ENCODE measurements at regions not wholly inside any gene's neighbourhood (a gene's known extent, or its start where the extent isn't known, plus 50 kb on each side); places are given as distances from the start of the nearest gene placed in this dataset.
"Not testable (repeated sequence)": the region's sequence is repeated elsewhere in the genome, so short reads cannot be mapped to it uniquely, and the experiment has no call there.

DNA sequence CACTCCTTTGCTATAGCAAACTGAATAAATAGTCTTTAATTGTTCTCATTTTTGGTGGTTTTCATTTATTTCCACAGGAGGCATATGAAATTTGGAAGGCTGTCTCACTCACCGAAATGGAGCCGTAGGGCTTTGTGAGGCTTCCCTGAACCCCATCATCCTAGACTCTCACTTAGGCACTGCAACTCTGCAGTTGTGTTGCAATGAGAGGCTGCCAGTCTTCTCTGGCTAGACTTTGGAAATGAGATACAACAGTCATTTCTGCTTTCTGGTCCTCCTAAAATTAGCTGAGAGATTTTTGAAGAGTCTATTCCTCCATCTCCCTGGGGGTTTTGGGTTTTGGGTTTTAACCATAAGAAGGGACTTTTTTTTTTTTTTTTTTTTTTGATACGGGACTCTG lies 146.5 kb downstream of the SH3BGRL start:
- DNase-seq (ENCODE audit: low spot score), result no peak
- no peaks in the 10 kb centered on the region for H3K36me3 Mint-ChIP-seq (ENCODE audit: low read depth)
- H3K4me1 Mint-ChIP-seq (ENCODE audit: low read depth), result no peaks in the 10 kb centered on the region
- intact Hi-C loops (cut with micrococcal nuclease), result no loop called here
- no peaks in the 10 kb centered on the region for H3K27me3 Mint-ChIP-seq (ENCODE audit: low read depth)
- H3K4me3 Mint-ChIP-seq (ENCODE audit: low read depth), result no peak overlapping the region
- H3K27ac Mint-ChIP-seq, result no peak overlapping the region
- no peaks in the 10 kb centered on the region for H3K9me3 Mint-ChIP-seq

DNA sequence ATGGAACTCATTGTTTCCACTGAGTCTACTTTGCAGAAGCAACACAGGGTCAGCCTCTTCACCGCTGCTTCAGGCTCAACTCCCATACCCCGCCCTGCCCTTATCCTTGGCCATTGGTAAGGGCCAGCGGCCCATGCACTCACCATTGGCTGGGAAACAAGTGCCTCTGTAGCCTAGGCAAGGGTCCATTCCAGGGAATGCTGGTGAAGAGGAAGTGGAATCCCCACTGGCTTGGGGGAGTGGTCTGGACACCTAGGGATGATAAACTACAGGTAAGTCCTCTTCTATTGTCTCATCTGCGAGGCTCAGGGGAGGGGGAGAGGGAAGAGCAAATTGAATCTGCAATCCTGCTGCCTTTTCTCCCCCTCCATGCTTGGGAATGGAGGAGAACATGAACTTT lies 153.1 kb downstream of the SH3BGRL start:
- Mint-ChIP-seq H3K4me1 (ENCODE audit: low read depth) (no peaks in the 10 kb centered on the region), H3K27me3 (ENCODE audit: low read depth) (no peaks in the 10 kb centered on the region), H3K27ac (no peak overlapping the region), H3K4me3 (ENCODE audit: low read depth) (no peak overlapping the region), H3K36me3 (ENCODE audit: low read depth) (no peaks in the 10 kb centered on the region), H3K9me3 (peaks cover 7% of the 10 kb centered on the region)
- no peak for DNase-seq (ENCODE audit: low spot score)
- intact Hi-C loops (cut with micrococcal nuclease), result no loop called here

DNA sequence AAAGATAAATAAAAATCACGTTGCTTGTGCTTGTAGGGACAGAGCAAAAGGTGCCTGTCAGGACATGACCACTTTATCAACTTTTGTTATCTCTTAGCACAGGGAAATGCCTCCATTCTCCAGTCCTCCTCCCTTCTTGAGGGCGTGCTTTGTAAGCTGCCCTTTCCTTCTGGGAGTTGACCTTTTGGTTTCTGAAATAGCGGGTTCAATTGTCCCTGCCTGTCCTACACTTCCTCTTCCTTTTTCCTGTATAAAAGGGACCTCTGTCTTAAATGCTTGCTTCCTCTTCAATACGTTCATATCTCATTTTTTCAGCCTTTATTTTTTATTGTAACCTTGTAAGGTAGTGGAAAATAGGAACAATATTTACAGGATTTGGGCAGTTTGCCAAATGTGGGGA lies 153.5 kb downstream of the SH3BGRL start:
- Mint-ChIP-seq H3K27me3 (ENCODE audit: low read depth) (no peaks in the 10 kb centered on the region), H3K36me3 (ENCODE audit: low read depth) (no peaks in the 10 kb centered on the region), H3K9me3 (peaks cover 7% of the 10 kb centered on the region), H3K4me3 (ENCODE audit: low read depth) (no peak overlapping the region), H3K4me1 (ENCODE audit: low read depth) (no peaks in the 10 kb centered on the region), H3K27ac (no peak overlapping the region)
- no peak for DNase-seq (ENCODE audit: low spot score)
- intact Hi-C loops (cut with micrococcal nuclease), result no loop called here

DNA sequence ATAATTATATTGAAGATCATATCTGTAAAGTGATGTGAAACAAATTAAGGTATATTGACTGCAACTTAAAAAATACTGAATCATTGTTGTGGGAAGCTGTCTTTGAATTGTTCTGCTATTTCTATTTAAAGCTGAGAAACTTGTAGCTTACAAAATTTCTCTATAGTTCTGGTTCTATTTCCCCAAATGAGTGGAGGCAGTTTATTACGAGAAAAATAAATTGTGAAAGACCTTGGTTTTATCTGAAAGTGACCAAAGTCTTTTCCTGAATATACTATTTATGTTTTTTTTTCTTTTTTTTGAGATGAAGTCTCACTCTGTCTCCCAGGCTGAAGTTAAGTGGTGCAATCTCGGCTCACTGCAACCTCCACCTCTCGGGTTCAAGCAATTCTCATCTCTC lies 165.4 kb downstream of the SH3BGRL start:
- no peaks in the 10 kb centered on the region for H3K9me3 Mint-ChIP-seq
- H3K27ac Mint-ChIP-seq, result no peak overlapping the region
- H3K27me3 Mint-ChIP-seq (ENCODE audit: low read depth), result no peaks in the 10 kb centered on the region
- intact Hi-C loops (cut with micrococcal nuclease), result no loop called here
- no peaks in the 10 kb centered on the region for H3K4me1 Mint-ChIP-seq (ENCODE audit: low read depth)
- no peaks in the 10 kb centered on the region for H3K36me3 Mint-ChIP-seq (ENCODE audit: low read depth)
- no peak for DNase-seq (ENCODE audit: low spot score)
- H3K4me3 Mint-ChIP-seq (ENCODE audit: low read depth), result no peak overlapping the region

DNA sequence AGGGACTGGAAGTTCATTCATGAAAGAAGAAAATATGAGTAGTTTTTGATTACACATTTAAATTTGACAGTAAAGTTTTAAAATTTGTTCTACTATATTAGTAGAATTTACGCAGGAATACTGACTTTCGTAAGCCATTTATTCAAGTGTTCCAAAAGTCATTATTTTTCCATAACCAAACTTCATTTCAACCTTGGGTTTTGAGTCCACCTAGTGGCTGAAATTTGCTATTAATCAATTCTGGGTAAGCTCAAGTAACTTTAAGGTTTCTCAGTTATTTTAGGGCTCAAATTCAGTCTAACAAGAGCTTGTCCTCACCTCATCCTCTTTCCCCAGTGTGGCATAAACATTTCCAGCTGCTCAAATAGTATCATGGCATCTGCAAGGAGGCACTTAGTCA lies 175.4 kb downstream of the SH3BGRL start:
- no peaks in the 10 kb centered on the region for H3K36me3 Mint-ChIP-seq (ENCODE audit: low read depth)
- no peaks in the 10 kb centered on the region for H3K9me3 Mint-ChIP-seq
- H3K27ac Mint-ChIP-seq, result no peak overlapping the region
- DNase-seq (ENCODE audit: low spot score), result no peak
- H3K27me3 Mint-ChIP-seq (ENCODE audit: low read depth), result no peaks in the 10 kb centered on the region
- H3K4me1 Mint-ChIP-seq (ENCODE audit: low read depth), result no peaks in the 10 kb centered on the region
- intact Hi-C loops (cut with micrococcal nuclease), result loop anchor here (1.0 to 2.0 kb wide), 2 partner anchors 203 to 499 kb away; no protein-coding TSS in a partner anchor
- no peak overlapping the region for H3K4me3 Mint-ChIP-seq (ENCODE audit: low read depth)

DNA sequence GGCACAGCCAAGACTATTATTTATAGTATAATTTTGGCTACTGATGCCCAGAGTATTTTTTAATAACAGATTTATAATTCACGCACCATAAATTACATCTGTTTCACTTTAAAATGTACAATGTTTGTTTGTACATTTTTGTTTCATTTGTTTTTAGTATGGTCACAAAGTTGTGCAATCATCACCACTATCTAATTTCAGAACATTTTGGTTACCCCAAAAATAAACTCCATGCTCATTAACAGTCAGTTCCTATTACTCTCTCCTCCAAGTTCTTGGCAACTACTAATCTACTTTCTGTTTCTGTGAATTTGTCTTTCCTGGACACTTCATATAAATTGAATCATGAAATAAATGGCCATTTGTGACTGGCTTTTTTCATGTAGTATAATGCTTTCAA lies 176.7 kb downstream of the SH3BGRL start:
- Mint-ChIP-seq H3K9me3 (no peaks in the 10 kb centered on the region), H3K36me3 (ENCODE audit: low read depth) (no peaks in the 10 kb centered on the region), H3K4me1 (ENCODE audit: low read depth) (no peaks in the 10 kb centered on the region), H3K27ac (no peak overlapping the region), H3K27me3 (ENCODE audit: low read depth) (no peaks in the 10 kb centered on the region), H3K4me3 (ENCODE audit: low read depth) (no peak overlapping the region)
- DNase-seq (ENCODE audit: low spot score), result no peak
- intact Hi-C loops (cut with micrococcal nuclease), result no loop called here

DNA sequence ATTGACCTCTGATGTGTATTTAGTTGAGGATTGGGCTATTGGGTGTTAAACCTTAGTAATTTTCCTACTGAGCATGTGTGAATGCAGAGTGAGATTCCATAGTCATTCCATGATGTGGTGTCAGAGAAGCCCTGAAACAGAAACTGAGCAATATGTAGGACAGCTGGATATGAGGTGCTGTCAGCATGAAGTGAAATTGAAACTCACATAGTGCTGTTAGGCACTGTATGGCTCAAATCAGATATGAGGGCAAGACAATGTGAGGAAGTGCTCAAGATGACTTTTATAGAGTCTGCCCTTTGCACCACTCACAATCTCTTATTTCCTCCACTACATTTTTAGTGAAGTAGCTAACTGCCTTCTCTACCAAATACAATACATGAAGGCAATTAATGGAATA lies 188.3 kb downstream of the SH3BGRL start:
- Mint-ChIP-seq H3K9me3 (no peaks in the 10 kb centered on the region), H3K27ac (no peak overlapping the region), H3K27me3 (ENCODE audit: low read depth) (no peaks in the 10 kb centered on the region), H3K36me3 (ENCODE audit: low read depth) (no peaks in the 10 kb centered on the region), H3K4me3 (ENCODE audit: low read depth) (no peak overlapping the region), H3K4me1 (ENCODE audit: low read depth) (no peaks in the 10 kb centered on the region)
- no peak for DNase-seq (ENCODE audit: low spot score)
- intact Hi-C loops (cut with micrococcal nuclease), result no loop called here

DNA sequence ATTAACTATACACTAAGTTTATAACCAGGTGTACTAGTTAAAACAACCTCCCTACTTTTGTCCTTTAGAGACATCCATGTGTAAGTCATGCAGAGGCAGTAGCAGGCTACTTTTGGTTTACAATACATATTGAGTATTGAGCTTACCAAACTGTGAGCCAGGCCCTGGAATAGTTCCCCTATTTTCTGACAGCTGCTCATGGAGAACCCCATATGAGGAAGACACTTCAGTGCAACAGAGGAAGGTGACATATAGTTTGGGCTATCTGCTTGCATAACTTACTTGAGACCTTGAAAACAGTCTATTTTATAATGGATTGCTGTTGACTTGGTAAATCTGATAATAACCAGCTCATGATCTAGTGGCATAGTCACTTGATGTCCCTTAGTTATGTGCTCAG lies 190.5 kb downstream of the SH3BGRL start:
- Mint-ChIP-seq H3K4me3 (ENCODE audit: low read depth) (no peak overlapping the region), H3K27ac (no peak overlapping the region), H3K9me3 (no peaks in the 10 kb centered on the region), H3K27me3 (ENCODE audit: low read depth) (no peaks in the 10 kb centered on the region), H3K36me3 (ENCODE audit: low read depth) (no peaks in the 10 kb centered on the region), H3K4me1 (ENCODE audit: low read depth) (no peaks in the 10 kb centered on the region)
- intact Hi-C loops (cut with micrococcal nuclease), result no loop called here
- DNase-seq (ENCODE audit: low spot score), result no peak

DNA sequence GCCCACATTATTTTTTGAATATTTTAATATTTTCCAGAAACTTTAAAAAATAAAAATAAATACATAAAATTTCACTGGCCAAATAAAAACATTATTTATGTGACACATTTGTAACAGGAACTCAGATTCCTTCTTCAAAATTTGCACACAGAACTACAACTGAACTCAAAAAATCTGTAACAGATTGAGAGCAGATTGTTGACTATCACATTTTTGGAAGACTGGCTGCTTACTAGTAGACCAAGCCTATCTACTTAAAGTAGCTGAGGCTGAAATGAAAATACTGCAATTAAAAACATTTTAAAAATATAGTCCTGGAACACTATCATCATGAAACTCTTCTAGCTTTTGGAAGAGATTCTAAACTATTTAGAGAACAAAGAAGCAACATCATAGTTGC lies 203.9 kb downstream of the SH3BGRL start:
- H3K27ac Mint-ChIP-seq, result no peak overlapping the region
- H3K27me3 Mint-ChIP-seq (ENCODE audit: low read depth), result no peaks in the 10 kb centered on the region
- H3K9me3 Mint-ChIP-seq, result no peaks in the 10 kb centered on the region
- intact Hi-C loops (cut with micrococcal nuclease), result no loop called here
- H3K36me3 Mint-ChIP-seq (ENCODE audit: low read depth), result no peaks in the 10 kb centered on the region
- DNase-seq (ENCODE audit: low spot score), result no peak
- no peak overlapping the region for H3K4me3 Mint-ChIP-seq (ENCODE audit: low read depth)
- H3K4me1 Mint-ChIP-seq (ENCODE audit: low read depth), result no peaks in the 10 kb centered on the region

DNA sequence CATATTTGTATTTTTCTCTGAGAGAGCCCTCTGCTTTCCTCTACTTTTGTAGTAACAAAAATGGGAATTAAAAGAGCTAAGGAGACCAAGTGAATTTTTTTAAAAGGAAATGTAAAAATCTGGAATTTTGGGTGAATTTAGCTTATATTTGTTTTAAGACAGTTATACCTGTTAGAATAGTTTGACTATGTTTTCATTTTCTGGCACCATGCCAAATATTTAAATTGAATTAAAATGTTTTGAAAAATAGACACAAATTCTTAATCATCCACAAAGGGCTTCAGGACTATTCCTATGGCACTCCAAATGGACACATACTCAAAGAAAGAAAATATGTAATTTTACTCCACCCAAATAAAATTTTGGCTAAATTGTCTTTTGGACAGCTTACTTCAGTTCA lies 209.6 kb downstream of the SH3BGRL start:
- Mint-ChIP-seq H3K4me1 (ENCODE audit: low read depth) (no peaks in the 10 kb centered on the region), H3K27ac (no peak overlapping the region), H3K9me3 (no peaks in the 10 kb centered on the region), H3K27me3 (ENCODE audit: low read depth) (no peaks in the 10 kb centered on the region), H3K4me3 (ENCODE audit: low read depth) (no peak overlapping the region), H3K36me3 (ENCODE audit: low read depth) (no peaks in the 10 kb centered on the region)
- intact Hi-C loops (cut with micrococcal nuclease), result no loop called here
- DNase-seq (ENCODE audit: low spot score), result no peak

DNA sequence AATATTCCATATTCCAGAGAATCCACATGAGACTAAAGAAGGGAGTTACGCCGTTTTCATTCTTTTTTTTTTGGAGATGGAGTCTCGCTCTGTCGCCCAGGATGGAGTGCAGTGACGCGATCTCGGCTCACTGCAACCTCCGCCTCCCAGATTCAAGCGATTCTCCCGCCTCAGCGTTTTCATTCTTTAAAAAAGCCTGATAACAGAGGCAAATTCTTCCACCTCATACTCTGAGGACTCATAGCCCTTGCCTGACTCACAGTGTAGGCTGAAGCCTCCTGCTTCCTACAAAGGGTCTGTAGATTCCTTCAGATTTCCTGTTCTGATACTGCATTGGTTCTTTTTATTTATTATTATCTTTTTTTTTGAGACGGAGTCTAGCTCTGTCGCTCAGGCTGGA lies 210.5 kb downstream of the SH3BGRL start:
- H3K9me3 Mint-ChIP-seq, result no peaks in the 10 kb centered on the region
- H3K4me3 Mint-ChIP-seq (ENCODE audit: low read depth), result no peak overlapping the region
- DNase-seq (ENCODE audit: low spot score), result no peak
- intact Hi-C loops (cut with micrococcal nuclease), result no loop called here
- H3K4me1 Mint-ChIP-seq (ENCODE audit: low read depth), result no peaks in the 10 kb centered on the region
- H3K27me3 Mint-ChIP-seq (ENCODE audit: low read depth), result no peaks in the 10 kb centered on the region
- H3K27ac Mint-ChIP-seq, result no peak overlapping the region
- no peaks in the 10 kb centered on the region for H3K36me3 Mint-ChIP-seq (ENCODE audit: low read depth)

DNA sequence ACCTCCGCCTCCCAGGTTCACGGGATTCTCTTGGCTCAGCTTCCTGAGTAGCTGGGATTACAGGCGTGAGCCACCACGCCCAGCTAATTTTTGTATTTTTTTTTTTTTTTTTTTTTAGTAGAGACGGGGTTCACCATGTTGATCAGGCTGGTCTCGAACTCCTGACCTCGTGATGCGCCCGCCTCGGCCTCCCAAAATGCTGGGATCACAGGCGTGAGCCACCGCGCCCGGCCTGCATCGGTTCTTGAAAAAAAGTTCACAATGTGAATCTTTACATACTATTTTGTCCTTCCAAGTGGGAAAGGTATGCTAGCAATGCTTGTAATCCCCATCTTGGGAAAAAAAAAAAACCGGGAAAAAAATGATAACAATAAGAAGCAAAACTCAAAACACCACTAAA lies 211.0 kb downstream of the SH3BGRL start:
- H3K27ac Mint-ChIP-seq, result not testable (repeated sequence)

DNA sequence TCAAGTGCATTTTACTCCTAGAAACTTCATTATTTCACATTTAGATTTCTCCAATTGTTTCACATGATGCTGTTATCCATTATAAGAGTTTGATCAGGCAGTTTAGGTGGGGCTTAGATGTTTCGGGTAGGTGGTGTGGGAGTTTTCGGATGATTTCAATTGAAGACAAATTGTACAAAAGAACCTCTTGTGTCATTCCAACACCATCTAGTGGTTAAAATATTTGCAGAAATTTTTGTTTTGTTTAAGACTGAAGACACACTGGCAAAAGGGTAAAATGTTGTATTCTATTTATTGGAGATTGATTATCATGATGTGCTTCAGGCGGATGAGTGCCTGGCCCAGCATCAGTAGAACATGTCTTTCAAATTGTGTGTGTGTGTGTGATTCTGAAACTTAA lies 212.7 kb downstream of the SH3BGRL start:
- H3K27me3 Mint-ChIP-seq (ENCODE audit: low read depth), result no peaks in the 10 kb centered on the region
- intact Hi-C loops (cut with micrococcal nuclease), result no loop called here
- H3K4me3 Mint-ChIP-seq (ENCODE audit: low read depth), result no peak overlapping the region
- no peaks in the 10 kb centered on the region for H3K9me3 Mint-ChIP-seq
- no peaks in the 10 kb centered on the region for H3K4me1 Mint-ChIP-seq (ENCODE audit: low read depth)
- no peaks in the 10 kb centered on the region for H3K36me3 Mint-ChIP-seq (ENCODE audit: low read depth)
- no peak overlapping the region for H3K27ac Mint-ChIP-seq
- DNase-seq (ENCODE audit: low spot score), result no peak

More for the DNA sequence above, 211.0 kb downstream of the SH3BGRL start:
- H3K9me3 Mint-ChIP-seq; intact Hi-C loops (cut with micrococcal nuclease); H3K4me3 Mint-ChIP-seq (ENCODE audit: low read depth); H3K27me3 Mint-ChIP-seq (ENCODE audit: low read depth); DNase-seq (ENCODE audit: low spot score); H3K4me1 Mint-ChIP-seq (ENCODE audit: low read depth); H3K36me3 Mint-ChIP-seq (ENCODE audit: low read depth): not testable (repeated sequence)

Data from activated T-helper 2 cell treated with anti-CD3 and anti-CD28 coated beads, Interferon-gamma antibody, Interleukin-2, Interleukin-4, amounts not matched to agents 10 μg/mL and 5 μg/mL and 100 μg/mL, durations not matched to agents 14 hours and 24 hours and 36 hours (primary cell).